A549 (cell line): ENCODE measurements at regions not wholly inside any gene's neighbourhood (a gene's known extent, or its start where the extent isn't known, plus 50 kb on each side); places are given as distances from the start of the nearest gene placed in this dataset.

Source experiments
- ATAC-seq, 2 experiments: fragments of 200-7000 bp in 1 of 2; fragments of >200 bp in 1 of 2; cut with Nextera tagmentation in 1 of 2; cut with Tn5 transposase in 1 of 2; 3 replicates each; pipeline versions ENCODE4 v1.8.0 to v1.9.1; 2018 to 2020; ENCODE audit warnings: mild to moderate bottlenecking in 1 of 2, moderate library complexity in 1 of 2
- CTCF ChIA-PET: fragments of 300-600 bp; sonication (Branson Sonifier 250); formaldehyde crosslinking; extraction: SDS; loops from one replicate; lab custom pipeline; 2021; ENCODE audit warnings: antibody characterized with exemption, inconsistent platforms; lab: Yijun Ruan, JAX
- POLR2A ChIA-PET: fragments of 350-600 bp; formaldehyde crosslinking; extraction: SDS; loops from one replicate; lab custom pipeline; 2021; ENCODE audit warnings: antibody characterized with exemption, inconsistent platforms; lab: Yijun Ruan, JAX
- DNase-seq, 2 experiments: peaks; one replicate each; pipeline versions ENCODE4 v3.0.0 to v3.0.0-alpha.2; 2011 to 2016; ENCODE audit warnings: low read depth in 1 of 2, low spot score in 1 of 2
- FAIRE-seq: peaks from 2 replicates; lab custom pipeline; 2011; peaks lifted over from hg19 to GRCh38; lab: Jason Lieb, UNC
- H3K27ac ChIP-seq, 2 experiments: fragments of >200 bp; sonication (Bioruptor Twin); formaldehyde crosslinking; 3 replicates each; pipeline ENCODE4 v1.5.1; 2016 to 2017
- H3K4me1 ChIP-seq: fragments of >200 bp; sonication (Bioruptor Twin); formaldehyde crosslinking; 3 replicates; pipeline ENCODE4 v1.6.1; 2016
- H3K4me2 ChIP-seq: fragments of >200 bp; sonication (Bioruptor Twin); formaldehyde crosslinking; 3 replicates; pipeline ENCODE4 v1.6.1; 2016
- H3K4me3 ChIP-seq: fragments of >200 bp; sonication (Bioruptor Twin); formaldehyde crosslinking; 3 replicates; pipeline ENCODE4 v1.5.1; 2016
- H3K9me3 ChIP-seq: fragments of >200 bp; sonication (Bioruptor Twin); formaldehyde crosslinking; 3 replicates; pipeline ENCODE4 v1.6.1; 2016
- ATOH8 ChIP-seq: fragments of 250-450 bp; sonication (Bioruptor Pico); IDR thresholded peaks from 2 replicates; pipeline ENCODE4 v1.5.0; 2020; ENCODE audit warnings: low read depth, mild to moderate bottlenecking, moderate library complexity
- CEBPB ChIP-seq, 2 experiments: fragments of >200 bp in 1 of 2; sonication (Bioruptor Twin) in 1 of 2; formaldehyde crosslinking in 1 of 2; IDR thresholded peaks; 2 replicates each; pipeline ENCODE4 v1.6.1; 2012 to 2016
- CHD2 ChIP-seq: fragments of 150-350 bp; IDR thresholded peaks from 2 replicates; pipeline ENCODE4 v1.6.1; 2014; ENCODE audit warnings: low read length; ENCODE audit not compliant: partially characterized antibody
- CTCF ChIP-seq: fragments of >200 bp; sonication (Bioruptor Twin); formaldehyde crosslinking; IDR thresholded peaks from 3 replicates; pipeline ENCODE4 v1.5.1; 2016
- EHMT2 ChIP-seq: fragments of 200-600 bp; sonication (generic); IDR thresholded peaks from 2 replicates; pipeline ENCODE4 v1.6.1; 2016; ENCODE audit warnings: antibody characterized with exemption, low read depth, mild to moderate bottlenecking, moderate library complexity
- EP300 ChIP-seq, 2 experiments: fragments of >200 bp; sonication (Bioruptor Twin); formaldehyde crosslinking; IDR thresholded peaks; 2 replicates in 1 of 2; 3 replicates in 1 of 2; pipeline ENCODE4 v1.6.1; 2016 to 2017
- HEYL ChIP-seq: fragments of 250-450 bp; sonication (Bioruptor Pico); IDR thresholded peaks from 2 replicates; pipeline ENCODE4 v1.8.0; 2021; ENCODE audit warnings: mild to moderate bottlenecking, moderate library complexity
- HOXB5 ChIP-seq: fragments of 250-450 bp; sonication (Bioruptor Pico); IDR thresholded peaks from 2 replicates; pipeline ENCODE4 v1.5.0; 2020; ENCODE audit warnings: mild to moderate bottlenecking, moderate library complexity
- JUN ChIP-seq, 2 experiments: fragments of >200 bp; sonication (Bioruptor Twin); formaldehyde crosslinking; IDR thresholded peaks; 2 replicates in 1 of 2; 3 replicates in 1 of 2; pipeline ENCODE4 v1.6.1; 2016 to 2017
- MAFK ChIP-seq: fragments of 450-650 bp; IDR thresholded peaks from 2 replicates; pipeline ENCODE4 v1.6.1; 2014; ENCODE audit not compliant: partially characterized antibody
- MAZ ChIP-seq: fragments of 150-350 bp; IDR thresholded peaks from 2 replicates; pipeline ENCODE4 v1.6.1; 2014; ENCODE audit warnings: antibody characterized with exemption, low read depth, low read length, borderline replicate concordance
- POLR2A ChIP-seq: IDR thresholded peaks from 2 replicates; pipeline ENCODE4 v1.6.1; 2012; ENCODE audit warnings: mild to moderate bottlenecking, low read length
- POLR2AphosphoS2 ChIP-seq: conservative IDR thresholded peaks from 2 replicates; pipeline ENCODE4 v1.6.1; 2012; ENCODE audit warnings: low read length, improper control_type of control experiment, inconsistent platforms
- TFCP2L1 ChIP-seq: fragments of 250-450 bp; sonication (Bioruptor Pico); IDR thresholded peaks from 2 replicates; pipeline ENCODE4 v1.5.0; 2021; ENCODE audit warnings: mild to moderate bottlenecking
- ZC3H11A ChIP-seq: fragments of 450-650 bp; IDR thresholded peaks from 2 replicates; pipeline ENCODE4 v1.6.1; 2014; ENCODE audit warnings: antibody characterized with exemption, mild to moderate bottlenecking
- ZNF302 ChIP-seq: fragments of 250-450 bp; sonication (Bioruptor Pico); IDR thresholded peaks from 2 replicates; pipeline ENCODE4 v1.9.0; 2021; ENCODE audit warnings: inconsistent platforms, mild to moderate bottlenecking, moderate library complexity
- WGBS: methylation state at CpG from one replicate; pipeline ENCODE4 v1.1.6; 2017; ENCODE audit errors: missing lambda C conversion rate; 5-methylcytosine and 5-hydroxymethylcytosine counted together
- TF ChIP-seq, protein P1 (sequence below): fragments of 150-350 bp; IDR thresholded peaks from 2 replicates; pipeline ENCODE4 v1.6.1; 2014; ENCODE audit warnings: low read depth, mild to moderate bottlenecking, low read length
- TF ChIP-seq, protein P2 (sequence below): fragments of 250-450 bp; sonication (Bioruptor Pico); IDR thresholded peaks from 2 replicates; pipeline ENCODE4 v1.5.0; 2021; ENCODE audit warnings: mild to moderate bottlenecking, moderate library complexity, borderline replicate concordance
- TF ChIP-seq, protein P3 (sequence below): IDR thresholded peaks from 2 replicates; pipeline ENCODE4 v1.6.1; 2012

GRCh38 chr14:96632363-96632758 is 130.2 kb downstream of the PAPOLA start (continued):
- no peak for TF ChIP-seq CHD2
- no peak for TF ChIP-seq POLR2AphosphoS2
- no peak for TF ChIP-seq MAZ
- TF ChIP-seq, protein P1, sequence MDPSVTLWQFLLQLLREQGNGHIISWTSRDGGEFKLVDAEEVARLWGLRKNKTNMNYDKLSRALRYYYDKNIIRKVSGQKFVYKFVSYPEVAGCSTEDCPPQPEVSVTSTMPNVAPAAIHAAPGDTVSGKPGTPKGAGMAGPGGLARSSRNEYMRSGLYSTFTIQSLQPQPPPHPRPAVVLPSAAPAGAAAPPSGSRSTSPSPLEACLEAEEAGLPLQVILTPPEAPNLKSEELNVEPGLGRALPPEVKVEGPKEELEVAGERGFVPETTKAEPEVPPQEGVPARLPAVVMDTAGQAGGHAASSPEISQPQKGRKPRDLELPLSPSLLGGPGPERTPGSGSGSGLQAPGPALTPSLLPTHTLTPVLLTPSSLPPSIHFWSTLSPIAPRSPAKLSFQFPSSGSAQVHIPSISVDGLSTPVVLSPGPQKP, result no peak

DNA sequence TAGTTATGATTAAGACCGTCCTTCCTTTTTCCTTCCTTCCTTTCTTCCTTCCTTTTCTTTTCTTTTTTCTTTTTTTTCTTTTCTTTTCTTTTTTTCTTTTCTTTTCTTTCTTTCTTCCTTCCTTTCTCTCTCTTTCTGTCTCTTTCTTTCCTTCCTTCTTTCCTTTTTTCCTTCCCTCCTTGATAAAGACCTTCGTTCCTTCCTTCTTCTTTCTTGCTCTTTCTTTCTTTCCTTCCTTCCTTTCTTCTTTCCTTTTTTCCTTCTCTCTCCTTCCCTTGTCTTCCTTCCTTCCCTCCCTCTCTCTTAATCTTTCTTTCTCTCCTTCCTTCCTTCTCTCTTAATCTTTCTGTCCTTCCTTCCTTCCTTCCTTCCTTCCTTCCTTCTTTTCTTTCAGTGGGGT is 130.9 kb downstream of the PAPOLA start:
- no peak for ATAC-seq
- Histone ChIP-seq H3K4me2 (no peak overlapping the region), H3K4me1 (no peaks in the 10 kb centered on the region), H3K9me3 (no peaks in the 10 kb centered on the region), H3K27ac (no peak overlapping the region), H3K4me3 (no peak overlapping the region)
- no peak for TF ChIP-seq CEBPB (IDR thresholded peaks at IDR 0.05)
- TF ChIP-seq TFCP2L1 (CRISPR knock-in tag), result no peak
- TF ChIP-seq EP300 (IDR thresholded peaks at IDR 0.05), result no peak
- TF ChIP-seq ATOH8 (CRISPR knock-in tag), result no peak
- TF ChIP-seq MAFK, result no peak
- no peak for TF ChIP-seq CHD2
- ChIA-PET CTCF (no interaction called here), POLR2A (no interaction called here)
- no peak for FAIRE-seq
- 62% methylated on average over 2 of the region's 2 CpGs for WGBS
- no peak for DNase-seq

GRCh38 chr14:96634481-96634880 is 132.3 kb downstream of the PAPOLA start:
- 38% methylated on average over 9 of the region's 9 CpGs for WGBS
- no peak for FAIRE-seq
- no peaks in the 10 kb centered on the region for H3K9me3 ChIP-seq
- no peak overlapping the region for H3K27ac ChIP-seq
- ATAC-seq, result no peak
- POLR2A ChIA-PET, result no interaction called here
- no peak overlapping the region for H3K4me3 ChIP-seq
- no peaks in the 10 kb centered on the region for H3K4me1 ChIP-seq
- DNase-seq, result no peak
- no peak overlapping the region for H3K4me2 ChIP-seq
- TF ChIP-seq, protein P2, sequence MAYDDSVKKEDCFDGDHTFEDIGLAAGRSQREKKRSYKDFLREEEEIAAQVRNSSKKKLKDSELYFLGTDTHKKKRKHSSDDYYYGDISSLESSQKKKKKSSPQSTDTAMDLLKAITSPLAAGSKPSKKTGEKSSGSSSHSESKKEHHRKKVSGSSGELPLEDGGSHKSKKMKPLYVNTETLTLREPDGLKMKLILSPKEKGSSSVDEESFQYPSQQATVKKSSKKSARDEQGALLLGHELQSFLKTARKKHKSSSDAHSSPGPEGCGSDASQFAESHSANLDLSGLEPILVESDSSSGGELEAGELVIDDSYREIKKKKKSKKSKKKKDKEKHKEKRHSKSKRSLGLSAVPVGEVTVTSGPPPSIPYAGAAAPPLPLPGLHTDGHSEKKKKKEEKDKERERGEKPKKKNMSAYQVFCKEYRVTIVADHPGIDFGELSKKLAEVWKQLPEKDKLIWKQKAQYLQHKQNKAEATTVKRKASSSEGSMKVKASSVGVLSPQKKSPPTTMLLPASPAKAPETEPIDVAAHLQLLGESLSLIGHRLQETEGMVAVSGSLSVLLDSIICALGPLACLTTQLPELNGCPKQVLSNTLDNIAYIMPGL (CRISPR knock-in tag), result no peak
- TF ChIP-seq CTCF (no peak), POLR2A (no peak), ATOH8 (CRISPR knock-in tag) (no peak)
- CTCF ChIA-PET, result no interaction called here

DNA sequence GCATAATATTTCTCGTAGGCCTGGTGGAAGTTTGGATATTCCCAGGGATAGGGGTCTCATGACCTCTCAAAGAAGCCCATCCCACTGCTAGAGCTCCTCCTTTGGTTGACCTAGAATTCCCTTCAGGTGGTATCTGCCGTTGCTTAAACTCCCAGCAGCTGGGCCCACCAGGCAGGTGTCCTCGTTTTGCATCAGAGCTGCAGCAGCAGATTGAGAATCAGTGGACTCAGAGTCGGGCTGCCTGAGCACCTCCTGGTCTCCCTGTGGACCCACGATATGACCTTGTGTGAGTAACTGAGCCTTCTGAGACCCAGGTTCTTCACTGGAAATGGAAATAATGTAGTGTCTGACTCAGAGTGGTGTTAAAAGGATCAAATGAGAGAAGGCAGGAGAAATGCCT is 132.7 kb downstream of the PAPOLA start:
- no peak for ATAC-seq
- CTCF ChIA-PET, result no interaction called here
- Histone ChIP-seq H3K9me3 (no peaks in the 10 kb centered on the region), H3K4me3 (no peak overlapping the region), H3K27ac (no peak overlapping the region), H3K4me1 (no peaks in the 10 kb centered on the region), H3K4me2 (no peak overlapping the region)
- DNase-seq, result no peak
- no peak for FAIRE-seq
- POLR2A ChIA-PET, result no interaction called here
- 4% methylated on average over 5 of the region's 5 CpGs for WGBS
- TF ChIP-seq ZC3H11A (no peak), JUN (IDR thresholded peaks at IDR 0.05) (no peak), CTCF (no peak), ZNF302 (no peak), EHMT2 (no peak), HOXB5 (no peak), HEYL (CRISPR knock-in tag) (no peak)
- TF ChIP-seq, protein P3, sequence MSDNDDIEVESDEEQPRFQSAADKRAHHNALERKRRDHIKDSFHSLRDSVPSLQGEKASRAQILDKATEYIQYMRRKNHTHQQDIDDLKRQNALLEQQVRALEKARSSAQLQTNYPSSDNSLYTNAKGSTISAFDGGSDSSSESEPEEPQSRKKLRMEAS, result no peak
